ENCODE measurements at regions not wholly inside any gene's neighbourhood (a gene's known extent, or its start where the extent isn't known, plus 50 kb on each side); places are given as distances from the start of the nearest gene placed in this dataset.

DNA sequence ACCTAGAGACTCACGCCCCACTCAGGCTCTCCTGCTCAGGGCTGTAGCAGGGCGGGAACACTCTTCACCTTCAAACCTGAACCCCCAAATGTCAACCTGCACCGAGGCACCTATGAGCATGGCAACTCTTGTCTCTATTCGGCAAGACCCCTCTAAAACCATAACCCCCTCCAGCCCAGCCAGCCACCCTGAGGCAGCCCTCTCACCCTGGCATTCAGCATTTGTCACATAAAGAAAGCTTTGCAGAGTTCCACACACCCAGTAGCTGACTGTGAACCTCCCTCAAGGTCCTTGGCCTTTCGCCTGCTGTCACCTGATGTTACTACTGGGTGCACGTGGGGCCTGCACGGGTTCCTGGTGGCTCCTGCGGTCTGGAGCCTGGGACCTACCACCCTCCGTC lies 97.2 kb upstream of the ALKAL2 start:
- in situ Hi-C loops (cut with MboI) (no loop called here), intact Hi-C loops (cut with micrococcal nuclease; ENCODE audit: unreplicated experiment) (no loop called here)
- H3K4me2 ChIP-seq (ENCODE audit: control insufficient read depth, insufficient read depth) = no peak overlapping the region
- H3K9ac ChIP-seq (ENCODE audit: control insufficient read depth, insufficient read depth, low read length) = no peak overlapping the region
- no peak for TF ChIP-seq NRF1 (conservative IDR thresholded peaks at IDR 0.05; ENCODE audit: low read depth, low read length)
- TF ChIP-seq CHD2 (IDR thresholded peaks at IDR 0.05; ENCODE audit: borderline replicate concordance, low read depth, low read length) = no peak
- TF ChIP-seq, protein P1, sequence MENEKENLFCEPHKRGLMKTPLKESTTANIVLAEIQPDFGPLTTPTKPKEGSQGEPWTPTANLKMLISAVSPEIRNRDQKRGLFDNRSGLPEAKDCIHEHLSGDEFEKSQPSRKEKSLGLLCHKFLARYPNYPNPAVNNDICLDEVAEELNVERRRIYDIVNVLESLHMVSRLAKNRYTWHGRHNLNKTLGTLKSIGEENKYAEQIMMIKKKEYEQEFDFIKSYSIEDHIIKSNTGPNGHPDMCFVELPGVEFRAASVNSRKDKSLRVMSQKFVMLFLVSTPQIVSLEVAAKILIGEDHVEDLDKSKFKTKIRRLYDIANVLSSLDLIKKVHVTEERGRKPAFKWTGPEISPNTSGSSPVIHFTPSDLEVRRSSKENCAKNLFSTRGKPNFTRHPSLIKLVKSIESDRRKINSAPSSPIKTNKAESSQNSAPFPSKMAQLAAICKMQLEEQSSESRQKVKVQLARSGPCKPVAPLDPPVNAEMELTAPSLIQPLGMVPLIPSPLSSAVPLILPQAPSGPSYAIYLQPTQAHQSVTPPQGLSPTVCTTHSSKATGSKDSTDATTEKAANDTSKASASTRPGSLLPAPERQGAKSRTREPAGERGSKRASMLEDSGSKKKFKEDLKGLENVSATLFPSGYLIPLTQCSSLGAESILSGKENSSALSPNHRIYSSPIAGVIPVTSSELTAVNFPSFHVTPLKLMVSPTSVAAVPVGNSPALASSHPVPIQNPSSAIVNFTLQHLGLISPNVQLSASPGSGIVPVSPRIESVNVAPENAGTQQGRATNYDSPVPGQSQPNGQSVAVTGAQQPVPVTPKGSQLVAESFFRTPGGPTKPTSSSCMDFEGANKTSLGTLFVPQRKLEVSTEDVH (IDR thresholded peaks at IDR 0.05; ENCODE audit: low read depth, partially characterized antibody) = no peak
- TF ChIP-seq, protein P2, sequence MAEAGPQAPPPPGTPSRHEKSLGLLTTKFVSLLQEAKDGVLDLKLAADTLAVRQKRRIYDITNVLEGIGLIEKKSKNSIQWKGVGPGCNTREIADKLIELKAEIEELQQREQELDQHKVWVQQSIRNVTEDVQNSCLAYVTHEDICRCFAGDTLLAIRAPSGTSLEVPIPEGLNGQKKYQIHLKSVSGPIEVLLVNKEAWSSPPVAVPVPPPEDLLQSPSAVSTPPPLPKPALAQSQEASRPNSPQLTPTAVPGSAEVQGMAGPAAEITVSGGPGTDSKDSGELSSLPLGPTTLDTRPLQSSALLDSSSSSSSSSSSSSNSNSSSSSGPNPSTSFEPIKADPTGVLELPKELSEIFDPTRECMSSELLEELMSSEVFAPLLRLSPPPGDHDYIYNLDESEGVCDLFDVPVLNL (IDR thresholded peaks at IDR 0.05; ENCODE audit: low read depth, low read length) = no peak
- BruUV-seq (replicated peaks) = no TSS peak
- RAD21 ChIA-PET (ENCODE audit: unreplicated experiment) = no interaction called here
- POLR2A ChIA-PET = no interaction called here
- CTCF ChIA-PET = interaction anchor here (0.6 kb wide), 2 partner anchors 24 to 63 kb away, joined by 3 read pairs; no protein-coding TSS in a partner anchor
- WGBS (ENCODE audit: insufficient coverage, insufficient replicate concordance, low lambda C conversion rate, missing lambda C conversion rate) = 16% methylated on average over 9 of the region's 9 CpGs
- H3K27ac ChIP-seq (ENCODE audit: control insufficient read depth, insufficient read depth) = no peak overlapping the region
- ATAC-seq (no peak), FAIRE-seq (no peak), DNase-seq (ENCODE audit: low read depth, low spot score) (no peak)
- H3K79me2 ChIP-seq (ENCODE audit: control insufficient read depth, insufficient read depth, low read length) = no peaks in the 10 kb centered on the region
- H3K4me1 ChIP-seq (ENCODE audit: control insufficient read depth, insufficient read depth, low read length) = no peaks in the 10 kb centered on the region
- H3K4me3 ChIP-seq = no peak overlapping the region
- no peaks in the 10 kb centered on the region for H3K36me3 ChIP-seq (ENCODE audit: control insufficient read depth in 2 of 2, insufficient read depth in 2 of 2, low read length in 1 of 2)
- no peaks in the 10 kb centered on the region for H4K20me1 ChIP-seq (ENCODE audit: control insufficient read depth, insufficient read depth)
- no peaks in the 10 kb centered on the region for H3K27me3 ChIP-seq (replicated peaks in 1 of 2; ENCODE audit: control insufficient read depth in 2 of 2, insufficient read depth in 2 of 2, low read length in 1 of 2)
- SMC1A ChIA-PET (ENCODE audit: uncharacterized antibody, unreplicated experiment) = no interaction called here
- H3K9me3 ChIP-seq (replicated peaks; ENCODE audit: control insufficient read depth, insufficient read depth, low read length) = no peaks in the 10 kb centered on the region
- H2AFZ ChIP-seq (ENCODE audit: control insufficient read depth, low read depth, low read length) = no peak overlapping the region

All from GM12878 (cell line).